HT-29 (cell line): ENCODE measurements at regions not wholly inside any gene's neighbourhood (a gene's known extent, or its start where the extent isn't known, plus 50 kb on each side); places are given as distances from the start of the nearest gene placed in this dataset.

Experiments
- DNase-seq: peaks from one replicate; pipeline ENCODE4 v3.0.0-alpha.2; 2015; ENCODE audit warnings: low spot score

GRCh38 chr2:223107825-223108224, 55.8 kb downstream of the KCNE4 start:
- DNase-seq: no peak

- no peak for DNase-seq
Measured at GRCh38 chr2:223108351-223109050, 56.5 kb downstream of the KCNE4 start.

- no peak for DNase-seq
Measured at GRCh38 chr2:223109341-223109740, 57.4 kb downstream of the KCNE4 start.

GRCh38 chr2:223113161-223113560, 61.2 kb downstream of the KCNE4 start:
- DNase-seq: no peak

- DNase-seq: no peak
Measured at GRCh38 chr2:223114170-223114569, 62.2 kb downstream of the KCNE4 start.

- no peak for DNase-seq
Measured at GRCh38 chr2:223114917-223115316, 62.9 kb downstream of the KCNE4 start.

- DNase-seq: no peak
Measured at GRCh38 chr2:223117533-223117932, 65.5 kb downstream of the KCNE4 start.

- no peak for DNase-seq
Measured at GRCh38 chr2:223121283-223121682, 69.3 kb downstream of the KCNE4 start.

- DNase-seq: no peak
Measured at GRCh38 chr2:223122781-223123180, 70.8 kb downstream of the KCNE4 start.

GRCh38 chr2:223123855-223124610, 72.0 kb downstream of the KCNE4 start:
- DNase-seq: no peak

GRCh38 chr2:223141606-223142005, 89.6 kb downstream of the KCNE4 start:
- no peak for DNase-seq

- DNase-seq: no peak
Measured at GRCh38 chr2:223142118-223142517, 90.1 kb downstream of the KCNE4 start.

- no peak for DNase-seq
Measured at GRCh38 chr2:223147431-223147830, 95.4 kb downstream of the KCNE4 start.

GRCh38 chr2:223148516-223148915, 96.5 kb downstream of the KCNE4 start:
- no peak for DNase-seq

- DNase-seq: no peak
Measured at GRCh38 chr2:223155956-223156355, 104.0 kb downstream of the KCNE4 start.

- DNase-seq: no peak
Measured at GRCh38 chr2:223161873-223162458, 110.0 kb downstream of the KCNE4 start.

- no peak for DNase-seq
Measured at GRCh38 chr2:223165423-223166214, 113.6 kb downstream of the KCNE4 start.

- no peak for DNase-seq
Measured at GRCh38 chr2:223166215-223166493, 114.2 kb downstream of the KCNE4 start.

GRCh38 chr2:223166983-223167650, 115.1 kb downstream of the KCNE4 start:
- no peak for DNase-seq

GRCh38 chr2:223169830-223170605, 118.0 kb downstream of the KCNE4 start:
- DNase-seq: no peak

- DNase-seq: no peak
Measured at GRCh38 chr2:223176970-223177369, 125.0 kb downstream of the KCNE4 start.
